GM23338 (cell line): ENCODE measurements at regions not wholly inside any gene's neighbourhood (a gene's known extent, or its start where the extent isn't known, plus 50 kb on each side); places are given as distances from the start of the nearest gene placed in this dataset.
A peak's percentile ranks its signal among the peaks of the same experiment; 100 is the strongest.

Source experiments
- CTCF ChIP-seq, 2 experiments: fragments of 200-600 bp in 1 of 2; sonication (generic) in 1 of 2; conservative IDR thresholded peaks; 2 replicates each; pipeline versions ENCODE4 v1.5.1 to v1.6.1; 2016 to 2017; ENCODE audit warnings: antibody characterized with exemption in 2 of 2, low read depth in 2 of 2, mild to moderate bottlenecking in 2 of 2, moderate library complexity in 1 of 2
- EZH2 ChIP-seq: fragments of 200-600 bp; sonication (generic); IDR thresholded peaks from one replicate; pipeline ENCODE4 v1.8.0; 2017; ENCODE audit warnings: antibody characterized with exemption, mild to moderate bottlenecking, low read depth; ENCODE audit not compliant: unreplicated experiment

- TF ChIP-seq EZH2 (no peak), CTCF (conservative IDR thresholded peaks at IDR 0.05; ENCODE audit: low read depth in 2 of 2) (peak; percentile 36 to 66)
Measured at GRCh38 chr18:24989760-24990593, 362.0 kb downstream of the ZNF521 start.
